ENCODE measurements at regions not wholly inside any gene's neighbourhood (a gene's known extent, or its start where the extent isn't known, plus 50 kb on each side); places are given as distances from the start of the nearest gene placed in this dataset.

DNA sequence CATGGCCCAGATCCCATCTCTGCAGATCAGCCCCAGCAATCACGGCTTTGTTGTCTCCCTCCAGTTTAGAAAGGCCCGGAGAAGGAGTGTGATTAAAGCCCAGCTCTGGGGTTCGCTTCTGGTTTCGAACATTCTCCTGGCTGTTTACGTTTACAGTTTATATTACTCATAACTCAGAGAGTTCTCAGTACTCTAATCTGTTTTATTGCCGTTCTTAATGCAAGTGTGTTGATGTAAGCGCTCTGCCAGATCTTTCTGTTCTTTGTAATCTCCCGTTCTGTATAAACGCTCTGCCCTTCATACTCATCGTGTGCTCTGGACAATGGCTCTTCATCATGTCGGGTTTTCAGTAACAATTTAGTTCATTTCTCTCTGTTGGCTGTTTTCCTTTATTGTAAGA lies 82.5 kb upstream of the PRNP start:
- intact Hi-C loops (cut with micrococcal nuclease) = no loop called here
- ChIA-PET CTCF (interaction anchor here (0.7 kb wide), 1 partner anchor 845 kb away, joined by 3 read pairs; no protein-coding TSS in a partner anchor), POLR2A (no interaction called here), RAD21 (ENCODE audit: low non-redundant PET in 1 of 2, low total read pairs in 2 of 2, uncharacterized antibody in 2 of 2, unreplicated experiment in 2 of 2) (no interaction called here)
- no peak overlapping the region for H3K4me3 ChIP-seq (replicated peaks in 1 of 2; ENCODE audit: low read depth in 1 of 2, low read length in 2 of 2)
- H3K27me3 ChIP-seq (ENCODE audit: insufficient read depth, low read length) = no peaks in the 10 kb centered on the region
- no peak overlapping the region for H2AFZ ChIP-seq (ENCODE audit: low read depth, low read length, poor library complexity, severe bottlenecking)
- H3K9me3 ChIP-seq (ENCODE audit: control insufficient read depth in 1 of 2, insufficient read depth in 1 of 2, low read depth in 1 of 2, low read length in 2 of 2) = no peaks in the 10 kb centered on the region
- no peaks in the 10 kb centered on the region for H3K36me3 ChIP-seq (ENCODE audit: control insufficient read depth in 1 of 2, insufficient read depth in 2 of 2, low read length in 2 of 2)
- no peak overlapping the region for H3K9ac ChIP-seq (ENCODE audit: low read length)
- no peaks in the 10 kb centered on the region for H4K20me1 ChIP-seq (ENCODE audit: insufficient read depth)
- BruUV-seq (replicated peaks) = no TSS peak
- no peak overlapping the region for H3K4me2 ChIP-seq (ENCODE audit: low read length)
- peaks cover 24 to 32% of the 10 kb centered on the region in 2 experiments for H3K4me1 ChIP-seq (ENCODE audit: control insufficient read depth in 1 of 2, insufficient read depth in 2 of 2, low read length in 2 of 2)
- TF ChIP-seq EGR1 (IDR thresholded peaks at IDR 0.05; ENCODE audit: low read depth) (no peak), YY1 (IDR thresholded peaks at IDR 0.05; ENCODE audit: extremely low read depth, insufficient replicate concordance, low read depth, low read length) (no peak), TCF7L2 (IDR thresholded peaks at IDR 0.05; ENCODE audit: borderline replicate concordance, extremely low read depth, insufficient read depth, insufficient read length) (no peak), FOSL1 (IDR thresholded peaks at IDR 0.05; ENCODE audit: low read depth) (no peak), RAD21 (IDR thresholded peaks at IDR 0.05; ENCODE audit: low read depth) (no peak), POLR2A (IDR thresholded peaks at IDR 0.05; ENCODE audit: borderline replicate concordance, extremely low read depth, insufficient read depth, insufficient read length) (no peak), JUND (IDR thresholded peaks at IDR 0.05) (no peak), CBX3 (IDR thresholded peaks at IDR 0.05; ENCODE audit: low read depth) (no peak), ZNF274 (IDR thresholded peaks at IDR 0.05; ENCODE audit: low read depth, low read length) (no peak), EZH2phosphoT487 (IDR thresholded peaks at IDR 0.05; ENCODE audit: borderline replicate concordance) (no peak), SP1 (IDR thresholded peaks at IDR 0.05; ENCODE audit: low read depth) (no peak), SIN3A (IDR thresholded peaks at IDR 0.05; ENCODE audit: low read depth) (no peak)
- TF ChIP-seq, protein P1, sequence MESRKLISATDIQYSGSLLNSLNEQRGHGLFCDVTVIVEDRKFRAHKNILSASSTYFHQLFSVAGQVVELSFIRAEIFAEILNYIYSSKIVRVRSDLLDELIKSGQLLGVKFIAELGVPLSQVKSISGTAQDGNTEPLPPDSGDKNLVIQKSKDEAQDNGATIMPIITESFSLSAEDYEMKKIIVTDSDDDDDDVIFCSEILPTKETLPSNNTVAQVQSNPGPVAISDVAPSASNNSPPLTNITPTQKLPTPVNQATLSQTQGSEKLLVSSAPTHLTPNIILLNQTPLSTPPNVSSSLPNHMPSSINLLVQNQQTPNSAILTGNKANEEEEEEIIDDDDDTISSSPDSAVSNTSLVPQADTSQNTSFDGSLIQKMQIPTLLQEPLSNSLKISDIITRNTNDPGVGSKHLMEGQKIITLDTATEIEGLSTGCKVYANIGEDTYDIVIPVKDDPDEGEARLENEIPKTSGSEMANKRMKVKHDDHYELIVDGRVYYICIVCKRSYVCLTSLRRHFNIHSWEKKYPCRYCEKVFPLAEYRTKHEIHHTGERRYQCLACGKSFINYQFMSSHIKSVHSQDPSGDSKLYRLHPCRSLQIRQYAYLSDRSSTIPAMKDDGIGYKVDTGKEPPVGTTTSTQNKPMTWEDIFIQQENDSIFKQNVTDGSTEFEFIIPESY (IDR thresholded peaks at IDR 0.05; ENCODE audit: extremely low read depth, insufficient replicate concordance, low read length) = no peak
- TF ChIP-seq, protein P2, sequence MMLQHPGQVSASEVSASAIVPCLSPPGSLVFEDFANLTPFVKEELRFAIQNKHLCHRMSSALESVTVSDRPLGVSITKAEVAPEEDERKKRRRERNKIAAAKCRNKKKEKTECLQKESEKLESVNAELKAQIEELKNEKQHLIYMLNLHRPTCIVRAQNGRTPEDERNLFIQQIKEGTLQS (IDR thresholded peaks at IDR 0.05) = no peak
- H3K27ac ChIP-seq (ENCODE audit: low read depth, low read length) = no peak overlapping the region
- no peaks in the 10 kb centered on the region for H3K9me2 ChIP-seq (ENCODE audit: insufficient read depth)
- DNase-seq (ENCODE audit: low read depth, low spot score) = no peak
- ATAC-seq = no peak
- H3K79me2 ChIP-seq (ENCODE audit: insufficient read depth, low read length) = no peaks in the 10 kb centered on the region
